Neuronal stem cell (in vitro differentiated cells): ENCODE measurements at regions not wholly inside any gene's neighbourhood (a gene's known extent, or its start where the extent isn't known, plus 50 kb on each side); places are given as distances from the start of the nearest gene placed in this dataset.
A peak's percentile ranks its signal among the peaks of the same experiment; 100 is the strongest.

ENCODE experiments used
- DNase-seq: peaks from one replicate; pipeline ENCODE4 v3.0.0-alpha.2; 2013; ENCODE audit warnings: low spot score
- H2AFZ ChIP-seq: one replicate; pipeline ENCODE4 v1.6.1; 2013; ENCODE audit warnings: mild to moderate bottlenecking, low read length, inconsistent platforms
- H2AK5ac ChIP-seq: 2 replicates; pipeline ENCODE4 v1.6.1; 2013; ENCODE audit warnings: low read depth, mild to moderate bottlenecking, inconsistent platforms, low read length, moderate library complexity, mixed read lengths
- H2BK120ac ChIP-seq: 2 replicates; pipeline ENCODE4 v1.6.1; 2013; ENCODE audit warnings: low read depth, mild to moderate bottlenecking, inconsistent platforms, low read length, moderate library complexity, mixed read lengths
- H2BK12ac ChIP-seq: one replicate; pipeline ENCODE4 v1.6.1; 2013; ENCODE audit warnings: low read length, inconsistent platforms
- H2BK15ac ChIP-seq: 2 replicates; pipeline ENCODE4 v1.6.1; 2013; ENCODE audit warnings: mild to moderate bottlenecking, low read length, inconsistent platforms, mixed read lengths
- H2BK5ac ChIP-seq: one replicate; pipeline ENCODE4 v1.6.1; 2013; ENCODE audit warnings: inconsistent platforms, mild to moderate bottlenecking, low read length, moderate library complexity
- H3K14ac ChIP-seq: one replicate; pipeline ENCODE4 v1.6.1; 2013; ENCODE audit warnings: low read length, inconsistent platforms
- H3K18ac ChIP-seq: 2 replicates; pipeline ENCODE4 v1.6.1; 2013; ENCODE audit warnings: low read length, inconsistent platforms
- H3K23ac ChIP-seq: 2 replicates; pipeline ENCODE4 v1.6.1; 2013; ENCODE audit warnings: low read depth, mild to moderate bottlenecking, mixed read lengths, low read length, inconsistent platforms; ENCODE audit not compliant: poor library complexity
- H3K27ac ChIP-seq: replicated peaks from 3 replicates; pipeline ENCODE4 v1.5.1; 2013; ENCODE audit warnings: low read length, inconsistent platforms
- H3K27me3 ChIP-seq, 3 experiments: 2 replicates each; pipeline ENCODE4 v1.6.1; 2013; ENCODE audit warnings: low read length in 3 of 3, mild to moderate bottlenecking in 2 of 3, inconsistent platforms in 1 of 3, low read depth in 1 of 3, mixed read lengths in 1 of 3, moderate library complexity in 1 of 3; ENCODE audit not compliant: control insufficient read depth in 3 of 3, insufficient read depth in 3 of 3
- H3K36me3 ChIP-seq, 2 donors: replicated peaks in 1 of 2; 2 replicates each; pipeline ENCODE4 v1.6.1; 2013; ENCODE audit warnings: low read length in 2 of 2; ENCODE audit not compliant: control insufficient read depth in 2 of 2, insufficient read depth in 2 of 2
- H3K4ac ChIP-seq: 2 replicates; pipeline ENCODE4 v1.6.1; 2013; ENCODE audit warnings: inconsistent platforms, mild to moderate bottlenecking, low read length, moderate library complexity
- H3K4me1 ChIP-seq, 2 donors: 1 replicate in 1 of 2; 2 replicates in 1 of 2; pipeline ENCODE4 v1.6.1; 2013; ENCODE audit warnings: low read length in 2 of 2, low read depth in 1 of 2; ENCODE audit not compliant: control insufficient read depth in 2 of 2, insufficient read depth in 1 of 2
- H3K4me2 ChIP-seq: one replicate; pipeline ENCODE4 v1.6.1; 2013; ENCODE audit warnings: mild to moderate bottlenecking, low read length, inconsistent platforms; ENCODE audit not compliant: insufficient read depth, poor library complexity, severe bottlenecking
- H3K4me3 ChIP-seq, 2 donors: 2 replicates each; pipeline ENCODE4 v1.5.1; 2013; ENCODE audit warnings: low read length in 2 of 2, mild to moderate bottlenecking in 2 of 2, inconsistent platforms in 1 of 2, moderate library complexity in 1 of 2
- H3K79me1 ChIP-seq: one replicate; pipeline ENCODE4 v1.6.1; 2013; ENCODE audit warnings: low read depth, mild to moderate bottlenecking, inconsistent platforms, low read length, moderate library complexity
- H3K9ac ChIP-seq: one replicate; pipeline ENCODE4 v1.6.1; 2013; ENCODE audit warnings: mild to moderate bottlenecking, low read depth, low read length, inconsistent platforms; ENCODE audit not compliant: poor library complexity
- H3K9me3 ChIP-seq, 2 donors: replicated peaks in 1 of 2; 2 replicates each; pipeline versions ENCODE3 to v1.6.1; 2013; ENCODE audit warnings: low read length in 2 of 2, mild to moderate bottlenecking in 2 of 2, inconsistent platforms in 1 of 2, low read depth in 1 of 2, mixed read lengths in 1 of 2, moderate library complexity in 1 of 2; ENCODE audit not compliant: control insufficient read depth in 2 of 2, insufficient read depth in 1 of 2
- H4K8ac ChIP-seq: one replicate; pipeline ENCODE4 v1.6.1; 2013; ENCODE audit warnings: low read depth, mild to moderate bottlenecking, inconsistent platforms, low read length, moderate library complexity
- H4K91ac ChIP-seq: one replicate; pipeline ENCODE4 v1.6.1; 2013; ENCODE audit warnings: low read length, low read depth, mild to moderate bottlenecking, inconsistent platforms; ENCODE audit not compliant: poor library complexity
- WGBS, 2 donors: extraction: QIAGEN DNeasy Blood & Tissue Kit; methylation state at CpG; one replicate each; pipeline ENCODE4 v1.1.7; 2013; ENCODE audit warnings: missing lambda C conversion rate in 2 of 2, mixed read lengths in 1 of 2; ENCODE audit not compliant: insufficient read length in 2 of 2, insufficient replicate concordance in 1 of 2; ENCODE audit errors: extremely low coverage in 2 of 2; 5-methylcytosine and 5-hydroxymethylcytosine counted together

- Histone ChIP-seq H3K4me2 (no peak overlapping the region), H3K14ac (no peak overlapping the region), H2BK120ac (no peak overlapping the region), H2BK12ac (no peak overlapping the region), H4K8ac (no peak overlapping the region), H3K9me3 (no peaks in the 10 kb centered on the region), H3K23ac (no peak overlapping the region), H2BK5ac (no peak overlapping the region), H3K36me3 (no peaks in the 10 kb centered on the region), H4K91ac (no peak overlapping the region), H2AFZ (no peak overlapping the region), H3K27me3 (peaks cover 0 to 14% (median 0%) of the 10 kb centered on the region in 3 experiments), H3K4me3 (no peak overlapping the region), H2AK5ac (no peak overlapping the region), H2BK15ac (no peak overlapping the region), H3K4me1 (no peaks in the 10 kb centered on the region), H3K9ac (no peak overlapping the region), H3K4ac (no peak overlapping the region), H3K27ac (no peak overlapping the region), H3K79me1 (no peaks in the 10 kb centered on the region), H3K18ac (peak overlapping the region; percentile 62)
- no peak for DNase-seq
- WGBS, 2 donors: no CpG with 5 or more reads among the region's 3 CpGs
Measured at GRCh38 chr10:114723991-114724715, 66.1 kb upstream of the ABLIM1 start.

GRCh38 chr10:114724716-114725106, 66.6 kb upstream of the ABLIM1 start:
- no peak overlapping the region for H3K4me3 ChIP-seq
- no peaks in the 10 kb centered on the region for H3K36me3 ChIP-seq
- peak overlapping the region; percentile 62 for H3K18ac ChIP-seq
- no peaks in the 10 kb centered on the region for H3K79me1 ChIP-seq
- no peak overlapping the region for H2BK120ac ChIP-seq
- peaks cover 0 to 14% (median 0%) of the 10 kb centered on the region in 3 experiments for H3K27me3 ChIP-seq
- H3K4ac ChIP-seq: no peak overlapping the region
- no peak overlapping the region for H3K27ac ChIP-seq
- no peak overlapping the region for H4K8ac ChIP-seq
- no peak overlapping the region for H3K23ac ChIP-seq
- H4K91ac ChIP-seq: no peak overlapping the region
- no peaks in the 10 kb centered on the region for H3K4me1 ChIP-seq
- no peak overlapping the region for H2BK5ac ChIP-seq
- H3K4me2 ChIP-seq: no peak overlapping the region
- H2BK15ac ChIP-seq: no peak overlapping the region
- H2AFZ ChIP-seq: no peak overlapping the region
- H3K9ac ChIP-seq: no peak overlapping the region
- H3K9me3 ChIP-seq: no peaks in the 10 kb centered on the region
- no peak overlapping the region for H3K14ac ChIP-seq
- no peak overlapping the region for H2AK5ac ChIP-seq
- no CpG with 5 or more reads among the region's 3 CpGs for WGBS, 2 donors
- no peak overlapping the region for H2BK12ac ChIP-seq
- DNase-seq: no peak

GRCh38 chr10:114726820-114727271, 68.8 kb upstream of the ABLIM1 start:
- no peak overlapping the region for H3K4me2 ChIP-seq
- no peaks in the 10 kb centered on the region for H3K9me3 ChIP-seq
- no peaks in the 10 kb centered on the region for H3K79me1 ChIP-seq
- H3K9ac ChIP-seq: no peak overlapping the region
- no peak overlapping the region for H4K91ac ChIP-seq
- no peak overlapping the region for H4K8ac ChIP-seq
- no peak overlapping the region for H3K4me3 ChIP-seq
- no peak overlapping the region for H3K18ac ChIP-seq
- DNase-seq: no peak
- no peaks in the 10 kb centered on the region for H3K4me1 ChIP-seq
- H2BK15ac ChIP-seq: no peak overlapping the region
- no peak overlapping the region for H2BK120ac ChIP-seq
- peaks cover 0 to 14% (median 0%) of the 10 kb centered on the region in 3 experiments for H3K27me3 ChIP-seq
- H2BK12ac ChIP-seq: no peak overlapping the region
- H3K23ac ChIP-seq: no peak overlapping the region
- no peak overlapping the region for H3K4ac ChIP-seq
- WGBS, 2 donors: no CpG with 5 or more reads among the region's 3 CpGs
- H3K36me3 ChIP-seq: no peaks in the 10 kb centered on the region
- no peak overlapping the region for H2AFZ ChIP-seq
- no peak overlapping the region for H3K14ac ChIP-seq
- no peak overlapping the region for H3K27ac ChIP-seq
- H2BK5ac ChIP-seq: no peak overlapping the region
- no peak overlapping the region for H2AK5ac ChIP-seq

GRCh38 chr10:114728325-114728724, 70.2 kb upstream of the ABLIM1 start:
- Histone ChIP-seq H3K23ac (no peak overlapping the region), H2BK15ac (no peak overlapping the region), H3K27me3 (peaks cover 0 to 8% (median 0%) of the 10 kb centered on the region in 3 experiments), H3K4me3 (no peak overlapping the region), H3K4ac (no peak overlapping the region), H3K4me1 (no peaks in the 10 kb centered on the region), H4K8ac (no peak overlapping the region), H3K9me3 (no peaks in the 10 kb centered on the region), H3K14ac (no peak overlapping the region), H2BK5ac (no peak overlapping the region), H3K27ac (no peak overlapping the region), H2BK12ac (no peak overlapping the region), H2AFZ (no peak overlapping the region), H4K91ac (no peak overlapping the region), H3K18ac (no peak overlapping the region), H3K4me2 (no peak overlapping the region), H3K79me1 (no peaks in the 10 kb centered on the region), H3K36me3 (no peaks in the 10 kb centered on the region), H2AK5ac (no peak overlapping the region), H3K9ac (no peak overlapping the region), H2BK120ac (no peak overlapping the region)
- WGBS, 2 donors: no CpG with 5 or more reads among the region's 4 CpGs
- no peak for DNase-seq
